ENCODE measurements at regions not wholly inside any gene's neighbourhood (a gene's known extent, or its start where the extent isn't known, plus 50 kb on each side); places are given as distances from the start of the nearest gene placed in this dataset.

DNA sequence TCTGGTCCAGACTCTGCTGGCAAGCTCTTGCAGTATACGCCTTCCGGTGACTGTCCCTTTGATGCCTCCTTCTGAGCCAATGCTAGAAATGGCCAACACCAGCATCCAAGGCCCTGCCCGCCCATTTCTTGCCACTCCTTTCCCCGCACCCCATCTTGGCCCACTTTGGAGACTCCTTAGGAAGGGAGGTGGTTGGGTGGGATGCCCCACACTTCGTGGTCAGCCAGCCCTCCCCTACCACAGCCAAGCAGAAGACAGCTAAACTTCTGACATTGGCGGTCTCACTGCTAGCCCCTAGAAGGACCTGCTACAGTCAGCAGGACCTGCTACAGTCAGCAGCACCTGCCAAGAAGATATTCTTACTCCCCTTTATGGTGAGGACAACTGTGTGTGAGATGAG is 73.5 kb upstream of the CLDN14 start:
- H3K4me3 ChIP-seq (ENCODE audit: low read depth in 1 of 2, low read length in 2 of 2): no peak overlapping the region
- H3K9me3 ChIP-seq (ENCODE audit: control insufficient read depth in 2 of 2, insufficient read depth in 1 of 2, low read depth in 1 of 2, low read length in 1 of 2): no peaks in the 10 kb centered on the region
- 91 to 92% methylated on average over 6 of the region's 6 CpGs for WGBS, 2 donors
- no peak overlapping the region for H3K27ac ChIP-seq (ENCODE audit: low read depth in 2 of 2, low read length in 1 of 2)
- no peaks in the 10 kb centered on the region for H3K27me3 ChIP-seq (ENCODE audit: control insufficient read depth in 1 of 2, insufficient read depth in 2 of 2, low read length in 2 of 2)
- H3K4me1 ChIP-seq (ENCODE audit: control insufficient read depth in 2 of 2, insufficient read depth in 2 of 2, low read length in 1 of 2): peaks cover 0 to 3% of the 10 kb centered on the region in 2 donors
- H3K36me3 ChIP-seq (ENCODE audit: control insufficient read depth in 2 of 2, insufficient read depth in 2 of 2, low read length in 1 of 2): no peaks in the 10 kb centered on the region

DNA sequence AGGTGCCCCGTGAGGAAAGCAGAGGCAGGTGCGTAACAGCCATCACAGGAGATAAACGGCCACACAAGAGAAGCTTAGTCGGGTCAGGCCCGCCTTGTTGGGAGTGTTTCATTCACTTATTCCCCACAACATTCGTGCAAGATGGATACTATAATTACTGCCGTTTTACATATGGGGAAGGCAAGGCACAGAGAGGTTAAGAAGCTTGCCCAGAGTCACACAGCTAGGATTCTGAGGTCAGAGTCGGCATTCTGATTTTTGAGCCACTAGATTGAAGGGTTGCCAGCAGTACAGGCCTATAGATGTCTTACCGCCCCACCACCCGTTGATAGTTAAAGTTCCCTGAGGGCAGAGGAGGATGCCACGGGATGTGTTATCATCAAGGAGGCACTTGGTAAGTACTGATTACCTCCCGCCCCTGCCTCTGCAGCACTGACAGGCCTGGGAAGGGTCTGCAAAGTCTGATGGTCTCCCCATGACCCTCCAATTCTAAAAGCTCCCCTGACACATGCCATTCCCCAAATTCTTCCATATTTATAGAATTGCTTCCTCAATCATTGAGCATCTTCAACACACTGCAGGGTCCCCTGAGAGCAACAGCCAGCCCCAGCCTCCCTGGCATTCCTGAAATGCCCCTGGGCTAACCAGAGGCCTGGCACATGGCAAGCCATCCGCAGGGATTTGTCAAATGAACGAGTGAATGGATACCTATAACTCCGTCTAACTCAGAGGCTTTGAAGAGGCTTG is 74.7 kb upstream of the CLDN14 start:
- Histone ChIP-seq H3K27me3 (ENCODE audit: control insufficient read depth in 1 of 2, insufficient read depth in 2 of 2, low read length in 2 of 2) (no peaks in the 10 kb centered on the region), H3K36me3 (ENCODE audit: control insufficient read depth in 2 of 2, insufficient read depth in 2 of 2, low read length in 1 of 2) (no peaks in the 10 kb centered on the region)

DNA sequence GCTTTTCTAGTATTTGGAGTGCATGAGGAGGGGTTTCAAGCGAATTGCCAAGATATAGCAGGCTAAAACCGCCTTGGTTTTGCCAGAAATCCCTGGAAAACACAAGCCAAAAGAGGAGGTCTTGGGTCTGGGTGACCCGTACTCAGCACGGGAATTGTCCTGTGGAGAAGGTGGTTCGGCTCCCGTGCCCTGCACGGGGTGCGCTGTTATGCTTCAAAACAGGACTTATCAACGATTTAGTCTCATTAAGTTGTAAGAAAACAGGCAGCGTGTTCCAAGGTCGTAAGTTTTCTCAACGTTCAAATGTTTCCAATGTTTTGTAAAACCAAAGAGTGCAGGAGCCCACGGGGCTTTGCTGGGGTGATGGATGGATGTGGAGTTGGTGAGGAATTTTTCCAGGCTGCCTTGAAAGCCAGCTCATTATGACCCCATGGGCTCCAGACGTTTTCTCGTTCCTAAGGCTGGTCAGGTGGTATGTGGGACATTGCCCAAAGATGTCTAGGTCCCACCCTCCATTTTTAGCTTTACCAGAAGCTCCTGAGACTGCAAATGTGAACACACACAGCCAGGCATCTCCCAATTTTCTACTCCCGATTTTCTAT is 75.4 kb upstream of the CLDN14 start:
- WGBS, 2 donors: 69 to 74% methylated on average over 16 of the region's 16 CpGs
- Histone ChIP-seq H3K27ac (ENCODE audit: low read depth in 2 of 2, low read length in 1 of 2) (no peak overlapping the region), H3K36me3 (ENCODE audit: control insufficient read depth in 2 of 2, insufficient read depth in 2 of 2, low read length in 1 of 2) (no peaks in the 10 kb centered on the region), H3K4me3 (ENCODE audit: low read depth in 1 of 2, low read length in 2 of 2) (no peak overlapping the region), H3K9me3 (ENCODE audit: control insufficient read depth in 2 of 2, insufficient read depth in 1 of 2, low read depth in 1 of 2, low read length in 1 of 2) (no peaks in the 10 kb centered on the region), H3K27me3 (ENCODE audit: control insufficient read depth in 1 of 2, insufficient read depth in 2 of 2, low read length in 2 of 2) (no peaks in the 10 kb centered on the region), H3K4me1 (ENCODE audit: control insufficient read depth in 2 of 2, insufficient read depth in 2 of 2, low read length in 1 of 2) (peaks cover 0 to 3% of the 10 kb centered on the region in 2 donors)

More for the DNA sequence above, 74.7 kb upstream of the CLDN14 start:
- 78 to 83% methylated on average over 15 of the region's 15 CpGs for WGBS, 2 donors
- Histone ChIP-seq H3K27ac (ENCODE audit: low read depth in 2 of 2, low read length in 1 of 2) (no peak overlapping the region), H3K4me3 (ENCODE audit: low read depth in 1 of 2, low read length in 2 of 2) (no peak overlapping the region), H3K9me3 (ENCODE audit: control insufficient read depth in 2 of 2, insufficient read depth in 1 of 2, low read depth in 1 of 2, low read length in 1 of 2) (no peaks in the 10 kb centered on the region), H3K4me1 (ENCODE audit: control insufficient read depth in 2 of 2, insufficient read depth in 2 of 2, low read length in 1 of 2) (peaks cover 0 to 3% of the 10 kb centered on the region in 2 donors)

DNA sequence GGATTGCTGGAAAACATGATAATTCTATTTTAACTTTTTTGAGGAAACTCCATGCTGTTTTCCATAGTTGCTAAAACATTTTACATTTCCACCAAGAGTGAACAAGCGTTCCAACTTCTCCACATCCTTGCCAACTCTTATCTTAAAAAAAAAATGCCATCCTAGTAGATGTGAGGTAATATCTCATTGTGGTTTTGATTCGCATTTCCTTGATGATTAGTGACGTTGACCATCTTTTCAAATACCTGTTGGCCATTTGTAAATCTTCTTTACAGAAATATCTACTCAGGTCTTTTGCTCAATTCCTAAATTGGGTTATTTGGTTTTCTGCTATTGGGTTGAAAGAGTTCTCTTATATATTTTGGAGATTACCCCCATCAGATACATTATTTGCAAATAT is 77.4 kb upstream of the CLDN14 start:
- Histone ChIP-seq H3K36me3 (ENCODE audit: control insufficient read depth in 2 of 2, insufficient read depth in 2 of 2, low read length in 1 of 2) (no peaks in the 10 kb centered on the region), H3K27ac (ENCODE audit: low read depth in 2 of 2, low read length in 1 of 2) (no peak overlapping the region), H3K9me3 (ENCODE audit: control insufficient read depth in 2 of 2, insufficient read depth in 1 of 2, low read depth in 1 of 2, low read length in 1 of 2) (no peaks in the 10 kb centered on the region), H3K4me3 (ENCODE audit: low read depth in 1 of 2, low read length in 2 of 2) (no peak overlapping the region), H3K27me3 (ENCODE audit: control insufficient read depth in 1 of 2, insufficient read depth in 2 of 2, low read length in 2 of 2) (no peaks in the 10 kb centered on the region), H3K4me1 (ENCODE audit: control insufficient read depth in 2 of 2, insufficient read depth in 2 of 2, low read length in 1 of 2) (no peaks in the 10 kb centered on the region)
- 83 to 88% methylated on average over 3 of the region's 3 CpGs for WGBS, 2 donors

DNA sequence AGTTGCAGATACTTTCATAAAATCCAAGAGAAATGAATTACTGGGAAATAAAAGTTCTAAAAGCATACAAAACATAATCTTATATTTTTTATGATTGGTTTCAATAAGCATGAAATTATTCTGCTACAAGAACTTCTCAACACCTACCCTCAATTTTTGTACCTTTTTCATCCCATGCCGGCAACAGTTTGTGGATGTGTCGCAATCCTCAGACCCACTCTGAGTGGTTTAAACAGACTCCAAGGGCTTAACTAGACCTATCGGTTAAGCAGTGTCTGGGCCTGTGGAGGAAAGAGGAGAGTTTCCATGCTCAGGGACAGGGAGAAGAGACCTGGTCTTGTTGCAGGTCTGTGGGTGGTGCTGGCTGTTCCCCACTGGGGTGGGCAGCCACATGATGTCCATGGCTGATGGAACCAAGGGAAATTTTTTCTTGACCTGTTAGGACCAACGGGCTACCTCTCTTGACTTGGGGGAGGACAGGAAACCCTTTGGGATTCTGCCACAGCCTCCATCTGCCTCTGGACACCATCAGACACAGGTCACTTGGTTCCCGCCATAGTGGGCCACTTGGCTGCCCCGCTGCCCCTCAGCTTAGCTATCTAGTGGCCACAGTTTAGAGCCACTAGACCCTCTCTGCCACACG is 81.1 kb upstream of the CLDN14 start:
- H3K27me3 ChIP-seq (ENCODE audit: control insufficient read depth in 1 of 2, insufficient read depth in 2 of 2, low read length in 2 of 2): no peaks in the 10 kb centered on the region
- no peaks in the 10 kb centered on the region for H3K36me3 ChIP-seq (ENCODE audit: control insufficient read depth in 2 of 2, insufficient read depth in 2 of 2, low read length in 1 of 2)
- 89 to 91% methylated on average over 7 of the region's 7 CpGs for WGBS, 2 donors
- no peak overlapping the region for H3K27ac ChIP-seq (ENCODE audit: low read depth in 2 of 2, low read length in 1 of 2)
- no peaks in the 10 kb centered on the region for H3K4me1 ChIP-seq (ENCODE audit: control insufficient read depth in 2 of 2, insufficient read depth in 2 of 2, low read length in 1 of 2)
- H3K9me3 ChIP-seq (ENCODE audit: control insufficient read depth in 2 of 2, insufficient read depth in 1 of 2, low read depth in 1 of 2, low read length in 1 of 2): peaks cover 0 to 6% of the 10 kb centered on the region in 2 donors
- H3K4me3 ChIP-seq (ENCODE audit: low read depth in 1 of 2, low read length in 2 of 2): no peak overlapping the region

DNA sequence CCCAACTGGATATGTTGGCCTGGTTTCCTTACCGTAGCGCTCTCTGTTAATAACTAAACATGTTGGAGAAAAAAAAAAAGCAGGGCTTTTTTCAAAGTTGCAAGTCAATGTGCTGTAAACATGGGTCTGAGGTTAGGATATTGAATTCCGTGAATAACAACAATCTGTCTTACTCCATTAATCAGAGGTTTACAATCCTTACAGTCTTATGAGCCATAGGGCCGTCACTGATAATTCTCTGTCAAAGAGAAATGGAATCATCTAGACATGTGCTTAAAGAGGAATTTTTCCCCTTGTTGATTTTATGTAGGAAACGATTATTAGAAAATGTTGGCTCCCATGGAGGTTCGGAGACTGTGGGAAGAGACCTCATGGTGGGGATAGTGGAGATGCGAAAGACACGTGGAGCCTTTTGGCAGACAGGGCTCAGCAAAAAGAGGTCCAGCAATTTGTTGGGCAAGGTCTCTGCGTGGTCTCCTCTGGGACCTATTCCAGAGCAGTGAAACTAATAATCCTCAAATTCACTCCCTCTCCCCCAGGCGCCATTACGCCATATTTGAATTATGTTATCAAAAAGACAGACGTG is 83.5 kb upstream of the CLDN14 start:
- H3K4me1 ChIP-seq (ENCODE audit: control insufficient read depth in 2 of 2, insufficient read depth in 2 of 2, low read length in 1 of 2): no peaks in the 10 kb centered on the region
- no peaks in the 10 kb centered on the region for H3K27me3 ChIP-seq (ENCODE audit: control insufficient read depth in 1 of 2, insufficient read depth in 2 of 2, low read length in 2 of 2)
- no peaks in the 10 kb centered on the region for H3K36me3 ChIP-seq (ENCODE audit: control insufficient read depth in 2 of 2, insufficient read depth in 2 of 2, low read length in 1 of 2)
- no peak overlapping the region for H3K4me3 ChIP-seq (ENCODE audit: low read depth in 1 of 2, low read length in 2 of 2)
- H3K27ac ChIP-seq (ENCODE audit: low read depth in 2 of 2, low read length in 1 of 2): no peak overlapping the region
- 72 to 76% methylated on average over 12 of the region's 12 CpGs for WGBS, 2 donors
- H3K9me3 ChIP-seq (ENCODE audit: control insufficient read depth in 2 of 2, insufficient read depth in 1 of 2, low read depth in 1 of 2, low read length in 1 of 2): peaks cover 0 to 6% of the 10 kb centered on the region in 2 donors

DNA sequence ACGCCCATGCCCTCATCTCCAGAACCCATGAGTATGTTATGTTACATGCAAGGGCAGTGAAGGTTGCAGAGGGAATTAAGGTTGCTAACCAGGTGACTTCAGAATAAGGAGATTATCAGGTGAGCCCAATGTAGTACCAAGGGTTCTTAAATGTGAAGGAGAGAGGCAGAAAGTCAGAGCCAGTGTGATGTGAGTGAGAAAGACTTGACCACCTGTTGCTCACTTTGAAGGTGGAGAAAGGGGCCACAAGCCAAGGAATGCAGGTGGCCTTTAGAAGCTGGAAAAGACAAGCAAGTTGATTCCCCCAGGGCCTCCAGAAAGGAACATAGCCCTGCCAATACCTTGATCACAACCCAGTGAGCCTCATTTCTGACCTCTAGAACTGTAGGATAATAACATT is 84.7 kb upstream of the CLDN14 start:
- H3K36me3 ChIP-seq (ENCODE audit: control insufficient read depth in 2 of 2, insufficient read depth in 2 of 2, low read length in 1 of 2): no peaks in the 10 kb centered on the region
- H3K4me1 ChIP-seq (ENCODE audit: control insufficient read depth in 2 of 2, insufficient read depth in 2 of 2, low read length in 1 of 2): no peaks in the 10 kb centered on the region
- peaks cover 0 to 6% of the 10 kb centered on the region in 2 donors for H3K9me3 ChIP-seq (ENCODE audit: control insufficient read depth in 2 of 2, insufficient read depth in 1 of 2, low read depth in 1 of 2, low read length in 1 of 2)
- WGBS, 2 donors: 0% methylated on average over 1 of the region's 1 CpG
- H3K27ac ChIP-seq (ENCODE audit: low read depth in 2 of 2, low read length in 1 of 2): no peak overlapping the region
- H3K4me3 ChIP-seq (ENCODE audit: low read depth in 1 of 2, low read length in 2 of 2): no peak overlapping the region
- H3K27me3 ChIP-seq (ENCODE audit: control insufficient read depth in 1 of 2, insufficient read depth in 2 of 2, low read length in 2 of 2): no peaks in the 10 kb centered on the region

DNA sequence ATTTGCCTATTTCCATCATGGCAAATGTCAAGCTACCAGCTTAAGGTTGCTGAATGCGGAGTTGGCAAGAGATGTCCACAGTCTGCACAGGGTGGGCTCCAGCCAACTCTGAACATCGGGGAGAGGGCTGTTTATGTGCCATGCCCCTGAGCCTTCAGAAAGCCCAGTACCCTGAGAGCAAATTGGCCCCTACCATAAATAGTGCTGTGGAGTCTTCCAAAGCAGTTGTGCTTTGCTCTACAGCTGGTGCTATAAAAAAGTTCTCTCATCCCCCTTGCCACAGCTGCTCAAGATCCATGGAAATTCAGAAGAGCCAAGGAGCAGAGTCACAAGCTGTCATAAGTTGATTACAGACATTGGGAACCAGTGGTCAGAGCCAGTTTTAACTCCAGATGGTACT is 85.6 kb upstream of the CLDN14 start:
- Histone ChIP-seq H3K4me3 (ENCODE audit: low read depth in 1 of 2, low read length in 2 of 2) (no peak overlapping the region), H3K4me1 (ENCODE audit: control insufficient read depth in 2 of 2, insufficient read depth in 2 of 2, low read length in 1 of 2) (no peaks in the 10 kb centered on the region), H3K27me3 (ENCODE audit: control insufficient read depth in 1 of 2, insufficient read depth in 2 of 2, low read length in 2 of 2) (no peaks in the 10 kb centered on the region), H3K9me3 (ENCODE audit: control insufficient read depth in 2 of 2, insufficient read depth in 1 of 2, low read depth in 1 of 2, low read length in 1 of 2) (peaks cover 0 to 6% of the 10 kb centered on the region in 2 donors), H3K36me3 (ENCODE audit: control insufficient read depth in 2 of 2, insufficient read depth in 2 of 2, low read length in 1 of 2) (no peaks in the 10 kb centered on the region), H3K27ac (ENCODE audit: low read depth in 2 of 2, low read length in 1 of 2) (no peak overlapping the region)
- 90 to 96% methylated on average over 2 of the region's 2 CpGs for WGBS, 2 donors

DNA sequence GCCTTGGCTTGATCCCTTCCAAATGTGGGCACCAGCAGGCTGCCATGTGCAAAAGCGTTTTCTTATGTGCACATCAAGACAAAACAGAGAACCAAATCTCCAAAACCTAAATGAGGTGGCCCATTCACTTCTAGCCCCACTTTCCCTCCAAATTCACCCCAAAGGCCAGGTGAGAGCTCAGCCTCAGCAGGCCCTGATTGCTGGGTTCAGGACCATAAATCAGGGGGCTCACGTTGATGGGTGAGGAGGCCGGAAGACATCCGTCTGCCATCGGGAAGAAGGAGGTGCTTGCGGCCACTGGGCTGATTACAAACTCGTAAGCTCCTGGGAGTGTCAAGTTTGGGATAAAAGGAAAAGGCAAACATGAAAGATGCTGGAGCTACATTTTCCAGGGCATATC is 86.7 kb upstream of the CLDN14 start:
- Histone ChIP-seq H3K4me1 (ENCODE audit: control insufficient read depth in 2 of 2, insufficient read depth in 2 of 2, low read length in 1 of 2) (no peaks in the 10 kb centered on the region), H3K36me3 (ENCODE audit: control insufficient read depth in 2 of 2, insufficient read depth in 2 of 2, low read length in 1 of 2) (no peaks in the 10 kb centered on the region), H3K27ac (ENCODE audit: low read depth in 2 of 2, low read length in 1 of 2) (no peak overlapping the region), H3K27me3 (ENCODE audit: control insufficient read depth in 1 of 2, insufficient read depth in 2 of 2, low read length in 2 of 2) (no peaks in the 10 kb centered on the region), H3K4me3 (ENCODE audit: low read depth in 1 of 2, low read length in 2 of 2) (no peak overlapping the region), H3K9me3 (ENCODE audit: control insufficient read depth in 2 of 2, insufficient read depth in 1 of 2, low read depth in 1 of 2, low read length in 1 of 2) (peaks cover 0 to 6% of the 10 kb centered on the region in 2 donors)
- 84 to 85% methylated on average over 7 of the region's 7 CpGs for WGBS, 2 donors

Measured in esophagus (tissue), 2 donors.